IMR-90 (cell line): ENCODE measurements at regions not wholly inside any gene's neighbourhood (a gene's known extent, or its start where the extent isn't known, plus 50 kb on each side); places are given as distances from the start of the nearest gene placed in this dataset.

Experiments used
- CTCF ChIP-seq: conservative IDR thresholded peaks from 2 replicates; pipeline ENCODE4 v1.5.1; 2012; ENCODE audit warnings: mild to moderate bottlenecking, low read depth, low read length, improper control_type of control experiment
- POLR2A ChIP-seq: IDR thresholded peaks from 2 replicates; pipeline ENCODE4 v1.6.1; 2012; ENCODE audit warnings: mild to moderate bottlenecking, low read depth, low read length
- RFX5 ChIP-seq: IDR thresholded peaks from 2 replicates; pipeline ENCODE4 v1.8.0; 2012; ENCODE audit warnings: low read depth, mild to moderate bottlenecking, low read length, moderate library complexity
- SMC3 ChIP-seq: fragments of 150-350 bp; IDR thresholded peaks from 2 replicates; pipeline ENCODE4 v1.6.1; 2016; ENCODE audit warnings: low read depth, mild to moderate bottlenecking, antibody characterized with exemption, low read length, moderate library complexity
- TF ChIP-seq, protein P1 (sequence below): fragments of 150-350 bp; IDR thresholded peaks from 2 replicates; pipeline ENCODE4 v1.6.1; 2016; ENCODE audit warnings: low read depth, mild to moderate bottlenecking, low read length, moderate library complexity, borderline replicate concordance

- TF ChIP-seq CTCF (no peak), POLR2A (no peak), SMC3 (no peak), RFX5 (no peak)
- TF ChIP-seq, protein P1, sequence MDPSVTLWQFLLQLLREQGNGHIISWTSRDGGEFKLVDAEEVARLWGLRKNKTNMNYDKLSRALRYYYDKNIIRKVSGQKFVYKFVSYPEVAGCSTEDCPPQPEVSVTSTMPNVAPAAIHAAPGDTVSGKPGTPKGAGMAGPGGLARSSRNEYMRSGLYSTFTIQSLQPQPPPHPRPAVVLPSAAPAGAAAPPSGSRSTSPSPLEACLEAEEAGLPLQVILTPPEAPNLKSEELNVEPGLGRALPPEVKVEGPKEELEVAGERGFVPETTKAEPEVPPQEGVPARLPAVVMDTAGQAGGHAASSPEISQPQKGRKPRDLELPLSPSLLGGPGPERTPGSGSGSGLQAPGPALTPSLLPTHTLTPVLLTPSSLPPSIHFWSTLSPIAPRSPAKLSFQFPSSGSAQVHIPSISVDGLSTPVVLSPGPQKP = no peak
Observed at GRCh38 chr9:100938507-100938906, 90.0 kb upstream of the PLPPR1 start.
